WTC11 (cell line): ENCODE measurements at regions not wholly inside any gene's neighbourhood (a gene's known extent, or its start where the extent isn't known, plus 50 kb on each side); places are given as distances from the start of the nearest gene placed in this dataset.

Experiments used
- CBFB ChIP-seq: sonication (generic); formaldehyde crosslinking; IDR thresholded peaks from 2 replicates; pipeline ENCODE4 v1.8.1; 2022; ENCODE audit warnings: mild to moderate bottlenecking, low read depth, missing genetic modification reagents
- ETV6 ChIP-seq: sonication (generic); formaldehyde crosslinking; IDR thresholded peaks from 2 replicates; pipeline ENCODE4 v1.8.1; 2022; ENCODE audit warnings: mild to moderate bottlenecking, missing genetic modification reagents
- JUN ChIP-seq: sonication (generic); formaldehyde crosslinking; IDR thresholded peaks from 2 replicates; pipeline ENCODE4 v1.8.0; 2023; ENCODE audit warnings: mild to moderate bottlenecking, missing genetic modification reagents
- NR2C2 ChIP-seq: sonication (generic); formaldehyde crosslinking; IDR thresholded peaks from 2 replicates; pipeline ENCODE4 v1.8.0; 2022; ENCODE audit warnings: mild to moderate bottlenecking, missing genetic modification reagents
- SP1 ChIP-seq: sonication (generic); formaldehyde crosslinking; conservative IDR thresholded peaks from 2 replicates; pipeline ENCODE4 v1.8.1; 2022; ENCODE audit warnings: missing genetic modification reagents
- TEAD1 ChIP-seq: sonication (generic); formaldehyde crosslinking; IDR thresholded peaks from 2 replicates; pipeline ENCODE4 v1.8.0; 2022; ENCODE audit warnings: mild to moderate bottlenecking, missing genetic modification reagents
- ZNF263 ChIP-seq: sonication (generic); formaldehyde crosslinking; IDR thresholded peaks from 2 replicates; pipeline ENCODE4 v1.8.1; 2022; ENCODE audit warnings: low read depth, mild to moderate bottlenecking, moderate library complexity, missing genetic modification reagents
- TF ChIP-seq, protein P1 (sequence below): fragments of 200-600 bp; IDR thresholded peaks from 2 replicates; pipeline ENCODE4 v1.8.0; 2022; ENCODE audit warnings: antibody characterized with exemption
- TF ChIP-seq, protein P2 (sequence below): sonication (generic); formaldehyde crosslinking; conservative IDR thresholded peaks from 2 replicates; pipeline ENCODE4 v1.8.1; 2023; ENCODE audit warnings: mild to moderate bottlenecking, low read depth, missing genetic modification reagents, moderate library complexity
- TF ChIP-seq, protein P3 (sequence below): sonication (generic); formaldehyde crosslinking; IDR thresholded peaks from 2 replicates; pipeline ENCODE4 v1.8.0; 2022; ENCODE audit warnings: mild to moderate bottlenecking, missing genetic modification reagents
- TF ChIP-seq, protein P4 (sequence below): fragments of 250-450 bp; sonication (Bioruptor Pico); IDR thresholded peaks from 2 replicates; pipeline ENCODE4 v1.9.0; 2021; ENCODE audit warnings: mild to moderate bottlenecking
- TF ChIP-seq, protein P5 (sequence below): sonication (generic); formaldehyde crosslinking; IDR thresholded peaks from 2 replicates; pipeline ENCODE4 v1.8.0; 2023; ENCODE audit warnings: missing genetic modification reagents
- TF ChIP-seq, protein P6 (sequence below): sonication (generic); formaldehyde crosslinking; IDR thresholded peaks from 2 replicates; pipeline ENCODE4 v1.8.1; 2022; ENCODE audit warnings: low read depth, missing genetic modification reagents, borderline replicate concordance

DNA sequence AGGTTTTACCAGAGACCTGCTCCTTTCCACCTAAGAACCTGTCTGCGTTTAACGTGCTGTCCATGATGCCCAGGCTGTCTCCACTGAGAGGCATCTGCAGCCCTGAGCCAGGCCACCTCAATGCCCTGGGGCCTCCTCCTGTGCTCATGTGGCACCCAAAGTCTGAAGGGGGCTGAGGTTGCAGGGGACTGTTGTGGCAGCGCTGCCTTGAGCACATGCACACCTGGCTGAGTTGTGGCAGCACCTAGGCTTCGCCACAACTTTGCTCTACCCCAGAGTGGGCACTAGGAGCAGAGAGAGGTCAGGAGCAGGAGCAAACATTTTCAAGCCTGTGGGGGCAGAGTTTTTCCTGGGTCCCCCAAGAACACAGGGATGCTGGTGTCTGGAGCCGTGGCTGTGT is 1527.1 kb downstream of the PLA2G4A start:
- TF ChIP-seq, protein P1, sequence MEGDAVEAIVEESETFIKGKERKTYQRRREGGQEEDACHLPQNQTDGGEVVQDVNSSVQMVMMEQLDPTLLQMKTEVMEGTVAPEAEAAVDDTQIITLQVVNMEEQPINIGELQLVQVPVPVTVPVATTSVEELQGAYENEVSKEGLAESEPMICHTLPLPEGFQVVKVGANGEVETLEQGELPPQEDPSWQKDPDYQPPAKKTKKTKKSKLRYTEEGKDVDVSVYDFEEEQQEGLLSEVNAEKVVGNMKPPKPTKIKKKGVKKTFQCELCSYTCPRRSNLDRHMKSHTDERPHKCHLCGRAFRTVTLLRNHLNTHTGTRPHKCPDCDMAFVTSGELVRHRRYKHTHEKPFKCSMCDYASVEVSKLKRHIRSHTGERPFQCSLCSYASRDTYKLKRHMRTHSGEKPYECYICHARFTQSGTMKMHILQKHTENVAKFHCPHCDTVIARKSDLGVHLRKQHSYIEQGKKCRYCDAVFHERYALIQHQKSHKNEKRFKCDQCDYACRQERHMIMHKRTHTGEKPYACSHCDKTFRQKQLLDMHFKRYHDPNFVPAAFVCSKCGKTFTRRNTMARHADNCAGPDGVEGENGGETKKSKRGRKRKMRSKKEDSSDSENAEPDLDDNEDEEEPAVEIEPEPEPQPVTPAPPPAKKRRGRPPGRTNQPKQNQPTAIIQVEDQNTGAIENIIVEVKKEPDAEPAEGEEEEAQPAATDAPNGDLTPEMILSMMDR: no peak
- TF ChIP-seq NR2C2 (CRISPR knock-in tag): no peak
- TF ChIP-seq, protein P2, sequence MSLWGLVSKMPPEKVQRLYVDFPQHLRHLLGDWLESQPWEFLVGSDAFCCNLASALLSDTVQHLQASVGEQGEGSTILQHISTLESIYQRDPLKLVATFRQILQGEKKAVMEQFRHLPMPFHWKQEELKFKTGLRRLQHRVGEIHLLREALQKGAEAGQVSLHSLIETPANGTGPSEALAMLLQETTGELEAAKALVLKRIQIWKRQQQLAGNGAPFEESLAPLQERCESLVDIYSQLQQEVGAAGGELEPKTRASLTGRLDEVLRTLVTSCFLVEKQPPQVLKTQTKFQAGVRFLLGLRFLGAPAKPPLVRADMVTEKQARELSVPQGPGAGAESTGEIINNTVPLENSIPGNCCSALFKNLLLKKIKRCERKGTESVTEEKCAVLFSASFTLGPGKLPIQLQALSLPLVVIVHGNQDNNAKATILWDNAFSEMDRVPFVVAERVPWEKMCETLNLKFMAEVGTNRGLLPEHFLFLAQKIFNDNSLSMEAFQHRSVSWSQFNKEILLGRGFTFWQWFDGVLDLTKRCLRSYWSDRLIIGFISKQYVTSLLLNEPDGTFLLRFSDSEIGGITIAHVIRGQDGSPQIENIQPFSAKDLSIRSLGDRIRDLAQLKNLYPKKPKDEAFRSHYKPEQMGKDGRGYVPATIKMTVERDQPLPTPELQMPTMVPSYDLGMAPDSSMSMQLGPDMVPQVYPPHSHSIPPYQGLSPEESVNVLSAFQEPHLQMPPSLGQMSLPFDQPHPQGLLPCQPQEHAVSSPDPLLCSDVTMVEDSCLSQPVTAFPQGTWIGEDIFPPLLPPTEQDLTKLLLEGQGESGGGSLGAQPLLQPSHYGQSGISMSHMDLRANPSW (CRISPR knock-in tag): no peak
- TF ChIP-seq ETV6 (CRISPR knock-in tag): no peak
- no peak for TF ChIP-seq JUN
- no peak for TF ChIP-seq TEAD1
- TF ChIP-seq, protein P3, sequence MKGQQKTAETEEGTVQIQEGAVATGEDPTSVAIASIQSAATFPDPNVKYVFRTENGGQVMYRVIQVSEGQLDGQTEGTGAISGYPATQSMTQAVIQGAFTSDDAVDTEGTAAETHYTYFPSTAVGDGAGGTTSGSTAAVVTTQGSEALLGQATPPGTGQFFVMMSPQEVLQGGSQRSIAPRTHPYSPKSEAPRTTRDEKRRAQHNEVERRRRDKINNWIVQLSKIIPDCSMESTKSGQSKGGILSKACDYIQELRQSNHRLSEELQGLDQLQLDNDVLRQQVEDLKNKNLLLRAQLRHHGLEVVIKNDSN (CRISPR knock-in tag): no peak
- TF ChIP-seq CBFB (CRISPR knock-in tag): no peak
- TF ChIP-seq, protein P4, sequence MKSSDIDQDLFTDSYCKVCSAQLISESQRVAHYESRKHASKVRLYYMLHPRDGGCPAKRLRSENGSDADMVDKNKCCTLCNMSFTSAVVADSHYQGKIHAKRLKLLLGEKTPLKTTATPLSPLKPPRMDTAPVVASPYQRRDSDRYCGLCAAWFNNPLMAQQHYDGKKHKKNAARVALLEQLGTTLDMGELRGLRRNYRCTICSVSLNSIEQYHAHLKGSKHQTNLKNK (CRISPR knock-in tag): no peak
- TF ChIP-seq, protein P5, sequence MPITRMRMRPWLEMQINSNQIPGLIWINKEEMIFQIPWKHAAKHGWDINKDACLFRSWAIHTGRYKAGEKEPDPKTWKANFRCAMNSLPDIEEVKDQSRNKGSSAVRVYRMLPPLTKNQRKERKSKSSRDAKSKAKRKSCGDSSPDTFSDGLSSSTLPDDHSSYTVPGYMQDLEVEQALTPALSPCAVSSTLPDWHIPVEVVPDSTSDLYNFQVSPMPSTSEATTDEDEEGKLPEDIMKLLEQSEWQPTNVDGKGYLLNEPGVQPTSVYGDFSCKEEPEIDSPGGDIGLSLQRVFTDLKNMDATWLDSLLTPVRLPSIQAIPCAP: no peak
- TF ChIP-seq ZNF263: no peak
- no peak for TF ChIP-seq SP1 (CRISPR knock-in tag)
- TF ChIP-seq, protein P6, sequence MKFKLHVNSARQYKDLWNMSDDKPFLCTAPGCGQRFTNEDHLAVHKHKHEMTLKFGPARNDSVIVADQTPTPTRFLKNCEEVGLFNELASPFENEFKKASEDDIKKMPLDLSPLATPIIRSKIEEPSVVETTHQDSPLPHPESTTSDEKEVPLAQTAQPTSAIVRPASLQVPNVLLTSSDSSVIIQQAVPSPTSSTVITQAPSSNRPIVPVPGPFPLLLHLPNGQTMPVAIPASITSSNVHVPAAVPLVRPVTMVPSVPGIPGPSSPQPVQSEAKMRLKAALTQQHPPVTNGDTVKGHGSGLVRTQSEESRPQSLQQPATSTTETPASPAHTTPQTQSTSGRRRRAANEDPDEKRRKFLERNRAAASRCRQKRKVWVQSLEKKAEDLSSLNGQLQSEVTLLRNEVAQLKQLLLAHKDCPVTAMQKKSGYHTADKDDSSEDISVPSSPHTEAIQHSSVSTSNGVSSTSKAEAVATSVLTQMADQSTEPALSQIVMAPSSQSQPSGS (CRISPR knock-in tag): no peak
